LoVo (cell line): ENCODE measurements at regions not wholly inside any gene's neighbourhood (a gene's known extent, or its start where the extent isn't known, plus 50 kb on each side); places are given as distances from the start of the nearest gene placed in this dataset.

Experiments
- DNase-seq: peaks from one replicate; pipeline ENCODE4 v3.0.0-alpha.2; 2016; ENCODE audit warnings: low spot score

DNA sequence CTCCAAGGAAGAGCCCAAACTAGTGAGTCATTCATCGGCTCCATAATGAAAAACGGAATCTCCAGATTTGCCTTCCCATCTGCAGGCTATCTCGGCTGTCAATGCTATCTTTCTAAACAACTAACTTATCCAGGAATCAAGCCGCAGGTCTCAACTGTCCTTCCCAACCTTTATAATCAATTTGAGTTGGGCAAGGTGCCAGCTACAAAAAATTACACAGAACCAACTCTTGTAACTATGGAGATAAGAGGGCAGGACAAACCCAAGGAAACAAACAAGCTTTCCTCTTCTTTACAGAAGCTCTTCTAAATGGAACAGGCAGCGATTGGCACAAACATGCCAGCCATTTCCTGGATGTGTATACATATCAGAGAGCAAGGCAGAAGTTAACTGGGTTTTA is 61.2 kb upstream of the RAI2 start:
- DNase-seq = no peak

GRCh38 chrX:17919896-17920446 is 58.9 kb upstream of the RAI2 start:
- DNase-seq = no peak

- DNase-seq = no peak
Observed at GRCh38 chrX:17917945-17918577, 57.0 kb upstream of the RAI2 start.

GRCh38 chrX:17913801-17914200 is 52.7 kb upstream of the RAI2 start:
- DNase-seq = no peak
